ENCODE measurements at regions not wholly inside any gene's neighbourhood (a gene's known extent, or its start where the extent isn't known, plus 50 kb on each side); places are given as distances from the start of the nearest gene placed in this dataset.

GRCh38 chr2:128489526-128490273 is 171.0 kb upstream of the HS6ST1 start:
- peaks cover 41% of the 10 kb centered on the region for H3K4me1 ChIP-seq (replicated peaks; ENCODE audit: insufficient read depth)
- no TSS peak for BruUV-seq (replicated peaks)
- H3K27me3 ChIP-seq (ENCODE audit: insufficient read depth, low read depth) = no peaks in the 10 kb centered on the region
- no peaks in the 10 kb centered on the region for H4K20me1 ChIP-seq (ENCODE audit: insufficient read depth)
- DNase-seq = peak; percentile 73 to 99
- ChIA-PET POLR2A (ENCODE audit: unreplicated experiment) (interaction anchor here (0.5 to 0.7 kb wide), 3 partner anchors 23 to 93 kb away, joined by 3 to 4 read pairs (median 3); no protein-coding TSS in a partner anchor), CTCF (no interaction called here)
- H3F3A ChIP-seq (ENCODE audit: insufficient read depth, low read depth) = peaks cover 30% of the 10 kb centered on the region
- peak overlapping the region; percentile 52 for H2AFZ ChIP-seq
- no peaks in the 10 kb centered on the region for H3K9me3 ChIP-seq (ENCODE audit: insufficient read depth, low read depth)
- H3K79me2 ChIP-seq (ENCODE audit: low read depth) = no peaks in the 10 kb centered on the region
- H3K4me2 ChIP-seq = peak overlapping the region; percentile 78
- peak overlapping the region; percentile 83 for H3K27ac ChIP-seq
- TF ChIP-seq, protein P1, sequence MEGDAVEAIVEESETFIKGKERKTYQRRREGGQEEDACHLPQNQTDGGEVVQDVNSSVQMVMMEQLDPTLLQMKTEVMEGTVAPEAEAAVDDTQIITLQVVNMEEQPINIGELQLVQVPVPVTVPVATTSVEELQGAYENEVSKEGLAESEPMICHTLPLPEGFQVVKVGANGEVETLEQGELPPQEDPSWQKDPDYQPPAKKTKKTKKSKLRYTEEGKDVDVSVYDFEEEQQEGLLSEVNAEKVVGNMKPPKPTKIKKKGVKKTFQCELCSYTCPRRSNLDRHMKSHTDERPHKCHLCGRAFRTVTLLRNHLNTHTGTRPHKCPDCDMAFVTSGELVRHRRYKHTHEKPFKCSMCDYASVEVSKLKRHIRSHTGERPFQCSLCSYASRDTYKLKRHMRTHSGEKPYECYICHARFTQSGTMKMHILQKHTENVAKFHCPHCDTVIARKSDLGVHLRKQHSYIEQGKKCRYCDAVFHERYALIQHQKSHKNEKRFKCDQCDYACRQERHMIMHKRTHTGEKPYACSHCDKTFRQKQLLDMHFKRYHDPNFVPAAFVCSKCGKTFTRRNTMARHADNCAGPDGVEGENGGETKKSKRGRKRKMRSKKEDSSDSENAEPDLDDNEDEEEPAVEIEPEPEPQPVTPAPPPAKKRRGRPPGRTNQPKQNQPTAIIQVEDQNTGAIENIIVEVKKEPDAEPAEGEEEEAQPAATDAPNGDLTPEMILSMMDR (conservative IDR thresholded peaks at IDR 0.05) = no peak
- TF ChIP-seq EZH2 (IDR thresholded peaks at IDR 0.05; ENCODE audit: low read depth) = no peak
- H3K4me3 ChIP-seq = peak overlapping the region; percentile 32; the same call in 1 of the 2 replicates
- intact Hi-C loops (cut with micrococcal nuclease; ENCODE audit: unreplicated experiment) = loop anchor here (5.0 kb wide), 1 partner anchor 167 kb away; no protein-coding TSS in a partner anchor
- no peaks in the 10 kb centered on the region for H3K9me2 ChIP-seq (ENCODE audit: insufficient read depth)
- H3K36me3 ChIP-seq (ENCODE audit: low read depth) = no peaks in the 10 kb centered on the region

DNA sequence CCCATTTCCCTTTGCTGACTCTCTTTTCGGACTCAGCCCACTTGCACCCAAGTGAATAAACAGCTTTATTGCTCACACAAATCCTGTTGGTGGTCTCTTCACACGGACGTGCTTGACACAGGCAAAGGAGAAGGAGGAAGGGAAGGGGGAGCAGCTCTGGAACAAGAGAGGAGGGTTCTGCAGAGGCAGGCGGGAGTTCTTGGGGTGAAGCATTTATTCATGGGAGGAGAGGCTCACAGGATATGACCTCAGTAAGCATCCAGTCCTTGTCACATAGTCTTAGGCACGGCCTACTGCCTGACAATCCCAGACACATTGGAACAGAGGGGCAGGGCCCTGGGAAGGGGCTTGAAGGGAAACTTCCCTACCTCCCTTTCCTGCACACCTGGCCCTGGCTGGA is 171.7 kb upstream of the HS6ST1 start:
- TF ChIP-seq, protein P1 (conservative IDR thresholded peaks at IDR 0.05) = no peak
- no peak for TF ChIP-seq EZH2 (IDR thresholded peaks at IDR 0.05; ENCODE audit: low read depth)

DNA sequence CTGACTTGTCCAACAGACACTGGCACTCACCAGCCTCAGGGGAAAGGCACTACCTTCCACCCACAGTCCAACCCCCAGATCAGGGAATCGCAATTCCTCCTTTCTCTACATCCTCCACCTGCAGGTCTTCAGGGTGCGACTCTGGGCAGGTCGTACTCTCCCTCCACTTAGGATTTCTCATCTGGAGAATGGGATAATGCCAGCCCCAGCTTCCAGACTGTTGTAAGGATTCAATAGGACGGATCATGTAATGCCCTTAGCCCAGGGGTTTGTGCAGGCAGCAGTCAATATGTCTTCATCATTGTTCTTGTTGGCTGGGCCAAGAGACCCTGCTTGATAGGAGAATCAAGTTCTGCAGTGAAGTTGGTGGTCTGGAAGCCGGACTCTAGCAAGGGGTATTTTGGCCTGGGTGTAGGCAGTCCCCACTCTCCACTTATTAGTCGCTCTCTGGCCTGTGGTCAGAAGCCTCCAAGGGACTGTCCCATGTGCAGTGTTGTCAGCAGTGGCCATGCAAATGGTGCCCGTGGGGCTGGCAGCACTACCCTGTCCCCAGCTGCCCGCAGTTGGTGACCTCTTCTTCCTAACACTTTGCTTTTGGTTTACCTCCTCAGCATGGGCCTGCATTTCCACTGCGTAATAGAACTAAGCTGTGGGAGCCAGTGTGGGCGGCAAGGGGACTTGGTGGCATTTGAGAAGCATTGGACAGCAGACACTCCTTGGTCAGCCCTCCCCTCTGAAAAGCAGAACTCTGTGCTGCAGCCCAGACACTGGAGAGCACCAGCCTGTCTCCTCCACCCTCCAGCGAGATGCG is 172.4 kb upstream of the HS6ST1 start:
- Histone ChIP-seq H3K27me3 (ENCODE audit: insufficient read depth, low read depth) (no peaks in the 10 kb centered on the region), H3K27ac (peak overlapping the region; percentile 83), H3K4me2 (peak overlapping the region; percentile 78), H4K20me1 (ENCODE audit: insufficient read depth) (no peaks in the 10 kb centered on the region), H3K9me3 (ENCODE audit: insufficient read depth, low read depth) (no peaks in the 10 kb centered on the region), H3F3A (ENCODE audit: insufficient read depth, low read depth) (peaks cover 30% of the 10 kb centered on the region), H2AFZ (0 out of 2 replicates have a peak overlapping the region, but pooled peaks have one; percentile 52), H3K9me2 (ENCODE audit: insufficient read depth) (no peaks in the 10 kb centered on the region), H3K4me1 (replicated peaks; ENCODE audit: insufficient read depth) (peaks cover 41% of the 10 kb centered on the region), H3K4me3 (no peak overlapping the region), H3K36me3 (ENCODE audit: low read depth) (no peaks in the 10 kb centered on the region), H3K79me2 (ENCODE audit: low read depth) (no peaks in the 10 kb centered on the region)
- DNase-seq = no peak
- CTCF ChIA-PET = no interaction called here
- POLR2A ChIA-PET (ENCODE audit: unreplicated experiment) = no interaction called here
- intact Hi-C loops (cut with micrococcal nuclease; ENCODE audit: unreplicated experiment) = no loop called here
- no TSS peak for BruUV-seq (replicated peaks)
- TF ChIP-seq, protein P1 (conservative IDR thresholded peaks at IDR 0.05) = no peak
- no peak for TF ChIP-seq EZH2 (IDR thresholded peaks at IDR 0.05; ENCODE audit: low read depth)

More for the DNA sequence above, 171.7 kb upstream of the HS6ST1 start:
- H3K9me2 ChIP-seq (ENCODE audit: insufficient read depth) = no peaks in the 10 kb centered on the region
- POLR2A ChIA-PET (ENCODE audit: unreplicated experiment) = interaction anchor here (0.5 to 0.6 kb wide), 2 partner anchors 58 to 94 kb away, joined by 3 to 4 read pairs; no protein-coding TSS in a partner anchor
- H3K79me2 ChIP-seq (ENCODE audit: low read depth) = no peaks in the 10 kb centered on the region
- H3K36me3 ChIP-seq (ENCODE audit: low read depth) = no peaks in the 10 kb centered on the region
- CTCF ChIA-PET = no interaction called here
- no TSS peak for BruUV-seq (replicated peaks)
- H3F3A ChIP-seq (ENCODE audit: insufficient read depth, low read depth) = peaks cover 30% of the 10 kb centered on the region
- H3K27ac ChIP-seq = peak overlapping the region; percentile 83
- H3K9me3 ChIP-seq (ENCODE audit: insufficient read depth, low read depth) = no peaks in the 10 kb centered on the region
- H4K20me1 ChIP-seq (ENCODE audit: insufficient read depth) = no peaks in the 10 kb centered on the region
- no peaks in the 10 kb centered on the region for H3K27me3 ChIP-seq (ENCODE audit: insufficient read depth, low read depth)
- peak overlapping the region; percentile 52 for H2AFZ ChIP-seq
- intact Hi-C loops (cut with micrococcal nuclease; ENCODE audit: unreplicated experiment) = no loop called here
- peak in 1 of 2 experiments; percentile 50 for DNase-seq
- peak overlapping the region; percentile 78 for H3K4me2 ChIP-seq
- peaks cover 41% of the 10 kb centered on the region for H3K4me1 ChIP-seq (replicated peaks; ENCODE audit: insufficient read depth)
- peak overlapping the region; percentile 32; the same call in 1 of the 2 replicates for H3K4me3 ChIP-seq
